Trophoblast cell (in vitro differentiated cells and primary cell): ENCODE measurements at regions not wholly inside any gene's neighbourhood (a gene's known extent, or its start where the extent isn't known, plus 50 kb on each side); places are given as distances from the start of the nearest gene placed in this dataset.
"Not testable (repeated sequence)": the region's sequence is repeated elsewhere in the genome, so short reads cannot be mapped to it uniquely, and the experiment has no call there.

Experiments
- DNase-seq, 2 donors: peaks; one replicate each; pipeline ENCODE4 v3.0.0-alpha.2; 2016
- H2AFZ ChIP-seq: 2 replicates; pipeline ENCODE4 v1.6.1; 2013; ENCODE audit warnings: low read length, moderate library complexity, mild to moderate bottlenecking; ENCODE audit not compliant: insufficient read depth, poor library complexity
- H2AK5ac ChIP-seq: 2 replicates; pipeline ENCODE4 v1.6.1; 2013; ENCODE audit warnings: mild to moderate bottlenecking, low read length
- H2BK120ac ChIP-seq: 2 replicates; pipeline ENCODE4 v1.6.1; 2013; ENCODE audit warnings: low read length, mild to moderate bottlenecking, moderate library complexity; ENCODE audit not compliant: insufficient read depth, poor library complexity
- H2BK12ac ChIP-seq: 2 replicates; pipeline ENCODE4 v1.6.1; 2013; ENCODE audit warnings: mild to moderate bottlenecking, low read length, moderate library complexity
- H2BK5ac ChIP-seq: 2 replicates; pipeline ENCODE4 v1.6.1; 2013; ENCODE audit warnings: low read length, low read depth, moderate library complexity, mild to moderate bottlenecking; ENCODE audit not compliant: poor library complexity
- H3K14ac ChIP-seq: 2 replicates; pipeline ENCODE4 v1.6.1; 2013; ENCODE audit warnings: mild to moderate bottlenecking, low read length
- H3K18ac ChIP-seq: 2 replicates; pipeline ENCODE4 v1.6.1; 2013; ENCODE audit warnings: mild to moderate bottlenecking, low read length
- H3K23ac ChIP-seq: 2 replicates; pipeline ENCODE4 v1.6.1; 2013; ENCODE audit warnings: low read length
- H3K27ac ChIP-seq: 2 replicates; pipeline ENCODE4 v1.5.1; 2013; ENCODE audit warnings: low read depth, mild to moderate bottlenecking, inconsistent platforms, low read length, moderate library complexity
- H3K27me3 ChIP-seq: 2 replicates; pipeline ENCODE4 v1.6.1; 2013; ENCODE audit warnings: inconsistent platforms, mild to moderate bottlenecking, low read length, moderate library complexity; ENCODE audit not compliant: insufficient read depth
- H3K36me3 ChIP-seq, 2 experiments: 1 replicate in 1 of 2; 2 replicates in 1 of 2; pipeline ENCODE4 v1.6.1; 2013; ENCODE audit warnings: low read length in 2 of 2, mild to moderate bottlenecking in 2 of 2, moderate library complexity in 1 of 2; ENCODE audit not compliant: insufficient read depth in 2 of 2, control insufficient read depth in 1 of 2
- H3K4ac ChIP-seq: 2 replicates; pipeline ENCODE4 v1.6.1; 2013; ENCODE audit warnings: low read depth, mild to moderate bottlenecking, low read length, moderate library complexity
- H3K4me1 ChIP-seq, 2 experiments: 1 replicate in 1 of 2; 2 replicates in 1 of 2; pipeline ENCODE4 v1.6.1; 2013; ENCODE audit warnings: low read length in 2 of 2, mild to moderate bottlenecking in 2 of 2, moderate library complexity in 1 of 2; ENCODE audit not compliant: insufficient read depth in 2 of 2, control insufficient read depth in 1 of 2
- H3K4me2 ChIP-seq: 2 replicates; pipeline ENCODE4 v1.6.1; 2013; ENCODE audit warnings: inconsistent platforms, mild to moderate bottlenecking, low read length, moderate library complexity
- H3K4me3 ChIP-seq: 2 replicates; pipeline ENCODE4 v1.5.1; 2013; ENCODE audit warnings: mild to moderate bottlenecking, low read depth, low read length, inconsistent platforms
- H3K79me1 ChIP-seq: one replicate; pipeline ENCODE4 v1.6.1; 2013; ENCODE audit warnings: low read length
- H3K79me2 ChIP-seq: 2 replicates; pipeline ENCODE4 v1.6.1; 2013; ENCODE audit warnings: low read length, mild to moderate bottlenecking; ENCODE audit not compliant: control insufficient read depth, insufficient read depth, poor library complexity
- H3K9ac ChIP-seq: 2 replicates; pipeline ENCODE4 v1.6.1; 2013; ENCODE audit warnings: mild to moderate bottlenecking, low read length
- H3K9me3 ChIP-seq: 2 replicates; pipeline ENCODE4 v1.6.1; 2013; ENCODE audit warnings: low read depth, mild to moderate bottlenecking, control low read depth, inconsistent platforms, low read length; ENCODE audit not compliant: insufficient read depth
- H4K12ac ChIP-seq: 2 replicates; pipeline ENCODE4 v1.6.1; 2013; ENCODE audit warnings: low read depth, mild to moderate bottlenecking, low read length, moderate library complexity
- H4K8ac ChIP-seq: 2 replicates; pipeline ENCODE4 v1.6.1; 2013; ENCODE audit warnings: low read depth, mild to moderate bottlenecking, low read length, moderate library complexity
- H4K91ac ChIP-seq: one replicate; pipeline ENCODE4 v1.6.1; 2013; ENCODE audit warnings: low read depth, mild to moderate bottlenecking, low read length, moderate library complexity
- WGBS: extraction: QIAGEN DNeasy Blood & Tissue Kit; methylation state at CpG from one replicate; pipeline ENCODE4 v1.1.7; 2013; ENCODE audit warnings: missing lambda C conversion rate; ENCODE audit not compliant: insufficient read length, insufficient coverage; ENCODE audit errors: extremely low coverage; 5-methylcytosine and 5-hydroxymethylcytosine counted together

DNA sequence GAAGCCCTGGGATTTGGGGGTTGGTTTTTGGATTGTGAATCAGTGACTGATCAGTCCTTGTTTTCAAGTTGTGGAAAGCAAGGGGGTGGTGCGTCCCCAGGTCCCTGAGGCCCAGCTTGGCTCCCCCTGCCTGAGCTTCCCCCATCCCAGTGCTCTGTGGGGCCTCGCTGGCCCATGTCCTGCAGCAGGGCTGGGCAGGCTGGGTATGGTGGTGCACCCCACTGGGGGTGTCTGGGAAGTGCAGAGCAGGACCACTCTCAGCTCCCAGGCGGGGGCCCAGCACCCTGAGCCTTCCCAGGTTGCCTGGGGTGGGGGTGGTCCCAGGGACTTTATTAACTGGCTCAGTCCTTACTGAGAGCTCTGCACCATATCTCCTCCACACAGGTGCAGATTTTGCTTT, 483.3 kb downstream of the TUBA3C start:
- not testable (repeated sequence) for H3K27ac ChIP-seq, H3K4me1 ChIP-seq, H3K36me3 ChIP-seq, H3K27me3 ChIP-seq, H3K23ac ChIP-seq, H3K18ac ChIP-seq, H2AFZ ChIP-seq, H3K14ac ChIP-seq, H2BK120ac ChIP-seq, H3K79me1 ChIP-seq, H2BK12ac ChIP-seq, DNase-seq, H4K8ac ChIP-seq, H3K79me2 ChIP-seq, H3K4me2 ChIP-seq, H3K4ac ChIP-seq, H2BK5ac ChIP-seq, H2AK5ac ChIP-seq, H3K9ac ChIP-seq, H4K12ac ChIP-seq, H3K4me3 ChIP-seq, H4K91ac ChIP-seq
- peaks cover 11% of the 10 kb centered on the region for H3K9me3 ChIP-seq
- WGBS = no CpG with 5 or more reads among the region's 3 CpGs

DNA sequence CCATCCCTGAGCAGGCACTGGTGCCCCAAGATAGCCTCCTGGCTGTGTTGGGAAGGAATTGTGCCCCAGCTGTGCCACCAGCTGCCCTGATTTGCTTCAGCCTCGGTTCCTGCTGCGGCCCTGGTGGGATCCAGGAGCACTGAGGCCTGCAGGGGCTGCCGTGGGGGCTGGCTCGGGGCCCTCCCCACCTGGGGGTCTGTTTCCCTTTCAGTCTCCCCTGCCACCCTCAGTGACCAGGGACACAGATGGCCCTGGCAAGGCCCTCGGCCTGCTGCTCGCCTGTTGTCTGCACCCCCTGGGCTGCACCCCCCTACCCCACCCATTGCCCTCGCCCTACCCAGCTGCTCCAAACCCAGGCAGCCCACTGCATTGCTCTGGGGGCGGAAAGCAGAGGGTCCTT, 483.8 kb downstream of the TUBA3C start:
- H4K91ac ChIP-seq, H2AFZ ChIP-seq, H3K9ac ChIP-seq, DNase-seq, H3K79me1 ChIP-seq, H3K36me3 ChIP-seq, H3K27me3 ChIP-seq, H2BK120ac ChIP-seq, H3K4me2 ChIP-seq, H2BK5ac ChIP-seq, H3K79me2 ChIP-seq, H3K4ac ChIP-seq, H4K8ac ChIP-seq, H3K18ac ChIP-seq, H4K12ac ChIP-seq, H2BK12ac ChIP-seq, H3K14ac ChIP-seq, H3K23ac ChIP-seq, H3K27ac ChIP-seq, H3K9me3 ChIP-seq, H3K4me3 ChIP-seq, H2AK5ac ChIP-seq, H3K4me1 ChIP-seq: not testable (repeated sequence)
- no CpG with 5 or more reads among the region's 8 CpGs for WGBS

DNA sequence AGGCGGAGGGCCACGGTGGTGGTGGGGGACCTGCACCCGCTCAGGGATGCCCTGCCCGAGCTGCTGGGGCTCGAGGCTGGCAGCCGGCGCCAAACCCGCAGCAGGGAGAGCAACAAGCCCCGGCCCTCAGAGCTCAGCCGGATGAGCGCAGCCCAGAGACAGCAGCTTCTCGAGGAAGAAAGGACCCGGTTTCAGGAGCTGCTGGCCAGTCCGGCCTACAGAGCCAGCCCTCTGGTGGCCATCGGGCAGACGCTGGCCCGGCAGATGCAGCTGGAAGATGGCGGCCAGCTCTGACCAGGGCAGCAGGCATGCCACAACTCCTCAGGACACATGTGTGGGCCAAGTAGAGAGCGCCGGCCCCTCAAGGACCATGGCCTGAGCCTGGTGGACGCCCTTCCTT, 484.4 kb downstream of the TUBA3C start:
- not testable (repeated sequence) for H3K14ac ChIP-seq, H3K79me2 ChIP-seq, H3K27me3 ChIP-seq, H4K12ac ChIP-seq, H3K9ac ChIP-seq, H3K4ac ChIP-seq, H2BK5ac ChIP-seq, DNase-seq, H3K36me3 ChIP-seq, H3K4me2 ChIP-seq, H2BK120ac ChIP-seq, H4K91ac ChIP-seq, H2BK12ac ChIP-seq, H2AFZ ChIP-seq, H3K27ac ChIP-seq, H2AK5ac ChIP-seq, H3K4me1 ChIP-seq, H3K23ac ChIP-seq, H3K18ac ChIP-seq, H3K79me1 ChIP-seq, H4K8ac ChIP-seq, H3K9me3 ChIP-seq, H3K4me3 ChIP-seq
- WGBS = no CpG with 5 or more reads among the region's 21 CpGs

- not testable (repeated sequence) for H3K79me1 ChIP-seq, H2BK5ac ChIP-seq, H3K14ac ChIP-seq, H4K8ac ChIP-seq, H3K4ac ChIP-seq, H3K4me3 ChIP-seq, DNase-seq, H3K27me3 ChIP-seq, H3K79me2 ChIP-seq, H3K18ac ChIP-seq, H4K91ac ChIP-seq, H3K36me3 ChIP-seq, H3K9me3 ChIP-seq, H3K4me2 ChIP-seq, H2BK120ac ChIP-seq, H2AK5ac ChIP-seq, H2AFZ ChIP-seq, H4K12ac ChIP-seq, H2BK12ac ChIP-seq, H3K9ac ChIP-seq, H3K27ac ChIP-seq, H3K4me1 ChIP-seq, H3K23ac ChIP-seq
- WGBS = no CpG with 5 or more reads among the region's 2 CpGs
Measured at GRCh38 chr13:18677403-18677802, 504.2 kb downstream of the TUBA3C start.
